ENCODE measurements at regions not wholly inside any gene's neighbourhood (a gene's known extent, or its start where the extent isn't known, plus 50 kb on each side); places are given as distances from the start of the nearest gene placed in this dataset.

DNA sequence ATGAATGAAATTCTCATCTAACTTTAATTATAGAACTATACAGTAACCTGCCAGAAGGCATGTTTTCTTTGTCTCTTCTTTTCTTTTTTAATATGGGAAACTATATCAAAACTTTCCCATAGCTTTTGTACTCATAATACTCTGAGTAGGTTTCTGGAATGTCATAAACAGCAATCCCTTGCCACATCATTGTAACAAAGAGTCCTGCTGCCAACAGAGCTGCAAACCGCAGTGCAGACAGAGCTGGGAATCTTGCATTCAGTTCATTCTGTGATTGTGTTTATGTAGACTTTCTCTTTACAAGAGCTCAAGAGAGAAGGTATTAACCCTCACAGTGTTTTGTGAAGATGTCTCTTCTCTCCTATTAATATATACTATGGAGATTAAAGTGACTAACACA, 304.4 kb upstream of the SLIT2 start:
- Histone ChIP-seq H3K36me3 (replicated peaks in 1 of 2; ENCODE audit: control insufficient read depth in 1 of 2, insufficient read depth in 2 of 2, low read length in 2 of 2) (no peaks in the 10 kb centered on the region), H2AFZ (ENCODE audit: low read length) (no peak overlapping the region), H3K4me2 (ENCODE audit: low read depth, low read length) (no peak overlapping the region), H3K4me3 (replicated peaks in 1 of 3; ENCODE audit: insufficient read depth in 1 of 3, low read depth in 2 of 3, low read length in 3 of 3) (no peak overlapping the region), H4K20me1 (ENCODE audit: insufficient read depth, low read length) (no peaks in the 10 kb centered on the region), H3K4me1 (ENCODE audit: insufficient read depth, low read length) (no peaks in the 10 kb centered on the region), H3K27me3 (ENCODE audit: control insufficient read depth in 1 of 2, insufficient read depth in 2 of 2, low read length in 2 of 2) (no peaks in the 10 kb centered on the region), H3K9ac (ENCODE audit: insufficient read depth, low read depth, low read length) (no peak overlapping the region), H3K9me3 (ENCODE audit: low read length) (peaks cover 66% of the 10 kb centered on the region), H3K27ac (ENCODE audit: extremely low read length, insufficient read depth, low read length) (no peak overlapping the region), H3K79me2 (ENCODE audit: insufficient read depth, low read length) (no peaks in the 10 kb centered on the region)
- FAIRE-seq = no peak
- DNase-seq (ENCODE audit: low spot score) = no peak
- BruUV-seq (replicated peaks) = no TSS peak
- TF ChIP-seq ATF7 (IDR thresholded peaks at IDR 0.05) (no peak), ATF7 (CRISPR knock-in tag; IDR thresholded peaks at IDR 0.05) (no peak)
- ChIA-PET POLR2A (no interaction called here), CTCF (ENCODE audit: low intra/inter-chr PET ratio, low total read pairs) (no interaction called here)
- intact Hi-C loops (cut with micrococcal nuclease; ENCODE audit: unreplicated experiment) = no loop called here
- no peak for ATAC-seq
- in situ Hi-C loops (cut with HindIII; ENCODE audit: extremely low pct_ligation_motif_present, low pct_unique_long_range_greater_than_20kb) = no loop called here
- WGBS (ENCODE audit: low lambda C conversion rate) = 6% methylated on average over 1 of the region's 1 CpG

GRCh38 chr4:19945979-19946380, 305.7 kb upstream of the SLIT2 start:
- no peaks in the 10 kb centered on the region for H3K27me3 ChIP-seq (ENCODE audit: control insufficient read depth in 1 of 2, insufficient read depth in 2 of 2, low read length in 2 of 2)
- H3K4me1 ChIP-seq (ENCODE audit: insufficient read depth, low read length) = no peaks in the 10 kb centered on the region
- ChIA-PET POLR2A (no interaction called here), CTCF (ENCODE audit: low intra/inter-chr PET ratio, low total read pairs) (no interaction called here)
- WGBS (ENCODE audit: low lambda C conversion rate) = 0% methylated on average over 3 of the region's 3 CpGs
- no peak overlapping the region for H2AFZ ChIP-seq (ENCODE audit: low read length)
- no peak for DNase-seq (ENCODE audit: low spot score)
- in situ Hi-C loops (cut with HindIII; ENCODE audit: extremely low pct_ligation_motif_present, low pct_unique_long_range_greater_than_20kb) = no loop called here
- H3K9me3 ChIP-seq (ENCODE audit: low read length) = peaks cover 67% of the 10 kb centered on the region
- no peak for FAIRE-seq
- H3K79me2 ChIP-seq (ENCODE audit: insufficient read depth, low read length) = no peaks in the 10 kb centered on the region
- no peaks in the 10 kb centered on the region for H4K20me1 ChIP-seq (ENCODE audit: insufficient read depth, low read length)
- no peaks in the 10 kb centered on the region for H3K36me3 ChIP-seq (replicated peaks in 1 of 2; ENCODE audit: control insufficient read depth in 1 of 2, insufficient read depth in 2 of 2, low read length in 2 of 2)
- intact Hi-C loops (cut with micrococcal nuclease; ENCODE audit: unreplicated experiment) = no loop called here
- no peak overlapping the region for H3K9ac ChIP-seq (ENCODE audit: insufficient read depth, low read depth, low read length)
- H3K4me2 ChIP-seq (ENCODE audit: low read depth, low read length) = no peak overlapping the region
- no peak overlapping the region for H3K4me3 ChIP-seq (replicated peaks in 1 of 3; ENCODE audit: insufficient read depth in 1 of 3, low read depth in 2 of 3, low read length in 3 of 3)
- ATAC-seq = no peak
- no peak overlapping the region for H3K27ac ChIP-seq (ENCODE audit: extremely low read length, insufficient read depth, low read length)
- BruUV-seq (replicated peaks) = no TSS peak
- TF ChIP-seq ZNF260 (CRISPR knock-in tag; IDR thresholded peaks at IDR 0.05; ENCODE audit: borderline replicate concordance, low read depth) (no peak), ZNF234 (CRISPR knock-in tag; conservative IDR thresholded peaks at IDR 0.05) (no peak), GLI4 (CRISPR knock-in tag; IDR thresholded peaks at IDR 0.05; ENCODE audit: borderline replicate concordance) (no peak), PCBP1 (IDR thresholded peaks at IDR 0.05; ENCODE audit: borderline replicate concordance, low read depth, low read length) (no peak), TIGD3 (CRISPR knock-in tag; IDR thresholded peaks at IDR 0.05; ENCODE audit: borderline replicate concordance) (no peak), AGO2 (optimal IDR thresholded peaks at IDR 0.05; ENCODE audit: low read depth, low read length) (no peak), TAF15 (IDR thresholded peaks at IDR 0.05; ENCODE audit: low read depth, low read length, poor library complexity, severe bottlenecking) (no peak), ZSCAN31 (CRISPR knock-in tag; IDR thresholded peaks at IDR 0.05; ENCODE audit: low read depth) (no peak), PCBP2 (optimal IDR thresholded peaks at IDR 0.05; ENCODE audit: low read depth, low read length, poor library complexity, severe bottlenecking) (no peak), RAD21 (CRISPR knock-in tag; IDR thresholded peaks at IDR 0.05) (no peak), UBTF (CRISPR knock-in tag; IDR thresholded peaks at IDR 0.05) (no peak), RARA (CRISPR knock-in tag; IDR thresholded peaks at IDR 0.05) (no peak)
- TF ChIP-seq, protein P1, sequence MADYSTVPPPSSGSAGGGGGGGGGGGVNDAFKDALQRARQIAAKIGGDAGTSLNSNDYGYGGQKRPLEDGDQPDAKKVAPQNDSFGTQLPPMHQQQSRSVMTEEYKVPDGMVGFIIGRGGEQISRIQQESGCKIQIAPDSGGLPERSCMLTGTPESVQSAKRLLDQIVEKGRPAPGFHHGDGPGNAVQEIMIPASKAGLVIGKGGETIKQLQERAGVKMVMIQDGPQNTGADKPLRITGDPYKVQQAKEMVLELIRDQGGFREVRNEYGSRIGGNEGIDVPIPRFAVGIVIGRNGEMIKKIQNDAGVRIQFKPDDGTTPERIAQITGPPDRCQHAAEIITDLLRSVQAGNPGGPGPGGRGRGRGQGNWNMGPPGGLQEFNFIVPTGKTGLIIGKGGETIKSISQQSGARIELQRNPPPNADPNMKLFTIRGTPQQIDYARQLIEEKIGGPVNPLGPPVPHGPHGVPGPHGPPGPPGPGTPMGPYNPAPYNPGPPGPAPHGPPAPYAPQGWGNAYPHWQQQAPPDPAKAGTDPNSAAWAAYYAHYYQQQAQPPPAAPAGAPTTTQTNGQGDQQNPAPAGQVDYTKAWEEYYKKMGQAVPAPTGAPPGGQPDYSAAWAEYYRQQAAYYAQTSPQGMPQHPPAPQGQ (CRISPR knock-in tag; IDR thresholded peaks at IDR 0.05; ENCODE audit: borderline replicate concordance) = no peak

All from HepG2 (cell line).